ENCODE measurements at regions not wholly inside any gene's neighbourhood (a gene's known extent, or its start where the extent isn't known, plus 50 kb on each side); places are given as distances from the start of the nearest gene placed in this dataset.

- no peak for ATAC-seq
- CTCF ChIA-PET, result no interaction called here
These were observed 231.7 kb downstream of the LMX1A start for GRCh38 chr1:165124772-165125171.

More at GRCh38 chr1:165124772-165125171, 231.7 kb downstream of the LMX1A start:
- no peak overlapping the region for H3K4me3 ChIP-seq (replicated peaks in 1 of 2; ENCODE audit: low read depth in 1 of 2, low read length in 2 of 2)
- intact Hi-C loops (cut with micrococcal nuclease), result loop anchor here (5.0 kb wide), 1 partner anchor 243 kb away; no protein-coding TSS in a partner anchor
- no peak overlapping the region for H3K9ac ChIP-seq (ENCODE audit: low read length)
- H2AFZ ChIP-seq (ENCODE audit: low read depth, low read length, poor library complexity, severe bottlenecking), result no peak overlapping the region
- no peaks in the 10 kb centered on the region for H4K20me1 ChIP-seq (ENCODE audit: insufficient read depth)
- POLR2A ChIA-PET, result no interaction called here
- peaks cover 66% of the 10 kb centered on the region for H3K27me3 ChIP-seq (ENCODE audit: insufficient read depth, low read length)
- H3K4me1 ChIP-seq (ENCODE audit: control insufficient read depth in 1 of 2, insufficient read depth in 2 of 2, low read length in 2 of 2), result no peaks in the 10 kb centered on the region
- TF ChIP-seq JUND (IDR thresholded peaks at IDR 0.05), result no peak
- no peak for TF ChIP-seq EZH2phosphoT487 (IDR thresholded peaks at IDR 0.05; ENCODE audit: borderline replicate concordance)
- TF ChIP-seq CBX3 (IDR thresholded peaks at IDR 0.05; ENCODE audit: low read depth), result no peak
- no peak for TF ChIP-seq CTCF (IDR thresholded peaks at IDR 0.05 in 2 of 3, conservative IDR thresholded peaks at IDR 0.05 in 1 of 3; ENCODE audit: borderline replicate concordance in 1 of 3, insufficient read depth in 1 of 3, low read depth in 2 of 3, low read length in 2 of 3)
- no peak for TF ChIP-seq YY1 (IDR thresholded peaks at IDR 0.05; ENCODE audit: extremely low read depth, insufficient replicate concordance, low read depth, low read length)
- no peak for TF ChIP-seq TCF7L2 (IDR thresholded peaks at IDR 0.05; ENCODE audit: borderline replicate concordance, extremely low read depth, insufficient read depth, insufficient read length)
- no peak for TF ChIP-seq SP1 (IDR thresholded peaks at IDR 0.05; ENCODE audit: low read depth)
- no peak for TF ChIP-seq ZFX (IDR thresholded peaks at IDR 0.05)
- no peak for TF ChIP-seq POLR2AphosphoS5 (IDR thresholded peaks at IDR 0.05; ENCODE audit: low read depth, low read length)
- no peak for TF ChIP-seq ZBTB33 (IDR thresholded peaks at IDR 0.05; ENCODE audit: extremely low read depth, insufficient replicate concordance, low read length)
- TF ChIP-seq EGR1 (IDR thresholded peaks at IDR 0.05; ENCODE audit: low read depth), result no peak
- TF ChIP-seq RAD21 (IDR thresholded peaks at IDR 0.05; ENCODE audit: low read depth), result no peak
- TF ChIP-seq ZNF274 (IDR thresholded peaks at IDR 0.05; ENCODE audit: low read depth, low read length), result no peak
- TF ChIP-seq ATF3 (IDR thresholded peaks at IDR 0.05), result no peak
- TF ChIP-seq ELF1 (IDR thresholded peaks at IDR 0.05; ENCODE audit: borderline replicate concordance, low read depth), result no peak
- TF ChIP-seq MAX (IDR thresholded peaks at IDR 0.05), result no peak
- no peaks in the 10 kb centered on the region for H3K9me3 ChIP-seq (ENCODE audit: control insufficient read depth in 1 of 2, insufficient read depth in 1 of 2, low read depth in 1 of 2, low read length in 2 of 2)
- no peaks in the 10 kb centered on the region for H3K36me3 ChIP-seq (ENCODE audit: control insufficient read depth in 1 of 2, insufficient read depth in 2 of 2, low read length in 2 of 2)
- no peaks in the 10 kb centered on the region for H3K9me2 ChIP-seq (ENCODE audit: insufficient read depth)
- no peak overlapping the region for H3K4me2 ChIP-seq (ENCODE audit: low read length)
- no peak overlapping the region for H3K27ac ChIP-seq (ENCODE audit: low read depth, low read length)
- no peak for DNase-seq (ENCODE audit: low read depth, low spot score)
- H3K79me2 ChIP-seq (ENCODE audit: insufficient read depth, low read length), result no peaks in the 10 kb centered on the region
- RAD21 ChIA-PET (ENCODE audit: low non-redundant PET in 1 of 2, low total read pairs in 2 of 2, uncharacterized antibody in 2 of 2, unreplicated experiment in 2 of 2), result no interaction called here
- no TSS peak for BruUV-seq (replicated peaks)

All from HCT116 (cell line).